Fibroblast of skin of scalp (primary cell): ENCODE measurements at regions not wholly inside any gene's neighbourhood (a gene's known extent, or its start where the extent isn't known, plus 50 kb on each side); places are given as distances from the start of the nearest gene placed in this dataset.

ENCODE experiments used
- DNase-seq: peaks from one replicate; pipeline ENCODE4 v3.0.0-alpha.2; 2013

DNA sequence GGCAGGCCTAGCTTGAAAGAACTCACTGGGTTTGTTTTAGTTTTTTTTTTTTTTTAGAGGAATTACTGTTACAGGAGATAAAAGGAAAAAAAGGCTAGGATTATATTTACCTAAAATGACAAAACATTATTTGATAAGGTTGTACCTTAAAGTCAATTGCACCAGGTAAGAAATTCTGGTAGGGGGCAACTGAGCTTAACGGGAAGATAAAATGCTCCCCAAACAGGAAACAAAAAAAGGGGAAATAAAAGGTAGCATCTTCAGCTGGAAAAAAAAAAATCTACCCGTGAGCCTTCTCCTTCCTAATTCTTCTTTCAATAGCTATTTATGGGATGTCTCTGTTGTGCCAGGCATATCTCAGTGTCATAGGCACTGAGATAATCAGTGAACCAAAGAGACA, 164.5 kb downstream of the PIK3R1 start:
- DNase-seq, result no peak

- DNase-seq, result no peak
Measured at GRCh38 chr5:68381060-68381459, 165.5 kb downstream of the PIK3R1 start.

DNA sequence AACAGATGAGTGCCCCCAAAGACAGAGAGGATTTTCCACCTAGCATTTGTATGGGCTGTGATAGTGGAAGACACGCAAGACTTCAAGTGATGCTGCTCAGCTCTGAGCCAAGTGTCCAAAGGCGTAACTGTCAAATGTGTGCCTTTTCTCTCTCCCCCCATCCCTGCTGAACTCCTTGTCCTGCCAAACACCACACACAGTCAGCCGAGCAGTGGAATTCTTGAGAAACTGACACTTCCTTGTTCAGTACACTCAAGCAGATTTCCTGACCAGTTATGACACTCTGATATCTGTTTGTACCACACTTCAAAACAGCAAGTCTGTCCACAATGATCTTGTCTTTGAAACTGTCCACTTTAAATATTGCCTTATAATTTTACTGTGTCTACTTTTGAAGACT, 166.4 kb downstream of the PIK3R1 start:
- no peak for DNase-seq

DNA sequence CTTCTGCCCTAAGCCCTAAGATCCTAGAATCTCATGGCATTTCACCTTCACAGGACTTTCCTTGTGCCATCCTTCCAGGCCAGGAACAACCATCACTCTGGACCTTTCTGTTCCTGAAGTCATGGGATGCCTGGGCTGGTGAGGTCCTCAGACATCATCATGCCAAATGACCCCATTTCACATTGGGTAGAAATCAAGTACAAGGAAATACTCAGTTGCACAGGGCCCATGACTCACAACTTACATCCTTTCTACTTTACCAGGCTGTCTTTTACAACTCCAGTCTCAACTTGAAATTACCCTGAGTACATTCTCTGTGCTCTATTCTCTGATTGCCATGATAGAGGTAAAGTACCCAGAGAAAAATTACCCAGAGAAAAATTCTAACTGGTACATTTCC, 167.1 kb downstream of the PIK3R1 start:
- DNase-seq, result no peak

- no peak for DNase-seq
Measured at GRCh38 chr5:68383888-68384310, 168.3 kb downstream of the PIK3R1 start.

DNA sequence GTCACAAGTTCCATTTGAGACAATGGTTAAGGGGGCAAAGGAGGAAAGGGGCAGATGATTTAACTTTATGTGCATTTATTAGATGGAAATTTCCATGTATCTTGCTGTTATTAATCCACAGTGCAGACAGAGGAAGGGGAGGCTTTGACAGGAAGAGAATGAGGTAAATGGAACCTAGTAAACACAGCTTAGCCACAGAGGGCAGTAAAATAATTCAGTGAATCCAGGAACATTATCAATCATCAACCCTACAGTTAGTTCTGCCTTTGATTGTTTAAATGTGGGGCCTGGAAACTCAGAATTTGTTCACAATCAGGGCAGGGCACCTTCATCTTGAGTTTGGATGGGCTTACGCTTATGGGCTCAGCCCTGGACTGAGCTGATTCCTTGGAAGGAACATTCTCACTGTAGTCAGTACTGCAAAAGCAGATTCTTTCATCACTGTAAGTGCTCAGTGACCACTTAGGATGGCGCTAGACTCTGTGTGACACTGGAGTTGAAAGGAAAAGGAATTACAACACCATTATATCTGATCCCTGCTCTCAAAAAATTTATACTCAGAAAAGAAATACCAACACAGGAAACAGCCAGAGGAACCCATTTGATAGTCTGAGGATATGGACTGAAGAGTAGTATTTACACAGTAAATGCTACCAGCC, 169.5 kb downstream of the PIK3R1 start:
- DNase-seq, result no peak

- DNase-seq, result no peak
Measured at GRCh38 chr5:68385936-68386335, 170.4 kb downstream of the PIK3R1 start.

- DNase-seq, result no peak
Measured at GRCh38 chr5:68387074-68387796, 171.7 kb downstream of the PIK3R1 start.

GRCh38 chr5:68389618-68390017, 174.1 kb downstream of the PIK3R1 start:
- no peak for DNase-seq

DNA sequence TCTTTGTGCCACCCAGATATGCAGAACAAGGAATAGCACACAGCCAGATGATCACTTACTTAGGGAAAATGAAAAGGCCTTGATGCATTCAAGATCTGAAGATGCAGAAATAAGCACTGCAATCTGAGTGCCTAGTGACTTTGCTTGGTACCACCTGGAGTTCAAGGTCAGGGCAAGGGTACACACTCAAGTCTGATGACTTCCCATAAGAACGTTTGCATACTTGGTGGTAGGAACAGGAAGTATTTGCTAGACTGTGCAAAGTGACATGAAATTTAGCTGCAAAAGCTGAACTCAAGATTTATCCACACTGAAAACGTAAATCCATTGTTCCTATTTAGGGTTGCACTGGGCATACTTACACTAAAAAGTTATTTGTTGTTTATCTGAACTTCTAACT, 177.1 kb downstream of the PIK3R1 start:
- no peak for DNase-seq

- DNase-seq, result no peak
Measured at GRCh38 chr5:68395302-68395701, 179.7 kb downstream of the PIK3R1 start.

- no peak for DNase-seq
Measured at GRCh38 chr5:68395926-68396511, 180.5 kb downstream of the PIK3R1 start.

GRCh38 chr5:68396722-68397121, 181.2 kb downstream of the PIK3R1 start:
- no peak for DNase-seq

- no peak for DNase-seq
Measured at GRCh38 chr5:68398146-68398812, 182.7 kb downstream of the PIK3R1 start.

- no peak for DNase-seq
Measured at GRCh38 chr5:68403301-68403700, 187.7 kb downstream of the PIK3R1 start.

DNA sequence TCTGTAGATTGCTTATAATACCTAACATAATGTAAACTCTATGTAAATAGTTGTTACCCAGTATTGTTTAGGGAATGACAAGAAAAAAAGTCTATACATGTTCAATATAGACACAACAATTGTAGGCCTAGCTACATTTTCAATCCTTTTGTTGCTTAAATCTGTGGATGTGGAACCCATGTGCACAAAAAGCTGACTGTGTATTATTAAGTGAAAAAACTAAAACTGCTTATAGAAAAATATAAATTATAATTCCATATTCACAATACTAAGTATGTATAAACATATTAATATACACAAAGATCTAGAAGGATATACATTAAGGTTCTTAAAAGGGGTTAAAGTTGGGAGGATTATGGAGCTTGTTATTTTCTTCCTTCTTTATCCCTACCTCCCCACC, 188.7 kb downstream of the PIK3R1 start:
- DNase-seq, result no peak

GRCh38 chr5:68405026-68405684, 189.6 kb downstream of the PIK3R1 start:
- peak; percentile 19 for DNase-seq

GRCh38 chr5:68405784-68406743, 190.5 kb downstream of the PIK3R1 start:
- no peak for DNase-seq

GRCh38 chr5:68406767-68407241, 191.2 kb downstream of the PIK3R1 start:
- no peak for DNase-seq

DNA sequence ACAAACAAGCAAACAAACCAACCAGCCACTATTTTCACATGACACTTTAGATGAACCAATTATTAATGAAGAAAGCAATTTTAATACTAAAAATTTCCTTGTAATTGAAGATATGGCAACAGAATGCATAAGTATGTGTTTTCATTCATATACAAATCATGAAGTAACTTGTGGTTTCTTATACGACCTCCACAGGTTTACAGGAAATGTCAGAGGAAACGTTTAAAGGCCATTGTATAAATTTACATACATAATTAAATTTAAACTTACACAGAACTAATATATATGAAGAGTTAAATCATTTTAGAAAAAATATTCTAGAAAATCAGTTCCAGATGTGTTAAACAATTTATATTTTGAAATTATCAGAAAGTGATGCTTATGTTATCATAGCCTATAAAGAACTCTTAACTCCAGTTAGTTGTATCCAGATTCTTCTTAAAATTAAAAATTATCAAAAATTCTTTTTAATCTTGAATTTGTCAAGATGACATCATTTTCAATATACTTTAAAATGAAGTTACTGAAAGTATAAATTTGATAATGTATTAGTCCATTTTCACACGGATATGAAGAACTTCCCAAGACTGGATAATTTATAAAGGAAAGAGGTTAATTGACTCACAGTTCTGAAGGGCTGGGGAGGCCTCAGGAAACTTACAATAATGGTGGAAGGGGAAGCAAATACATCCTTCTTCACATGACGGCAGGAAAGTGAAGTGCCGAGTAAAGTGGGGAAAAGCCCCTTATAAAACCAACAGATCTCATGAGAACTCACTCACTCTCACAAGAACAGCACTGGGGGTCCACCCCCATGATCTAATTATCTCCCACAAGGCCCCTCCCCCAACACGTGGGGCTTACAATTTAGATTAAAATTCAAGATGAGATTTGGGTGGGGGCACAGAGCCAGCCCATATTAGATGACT, 192.0 kb downstream of the PIK3R1 start:
- DNase-seq, result no peak
